ENCODE measurements at regions not wholly inside any gene's neighbourhood (a gene's known extent, or its start where the extent isn't known, plus 50 kb on each side); places are given as distances from the start of the nearest gene placed in this dataset.

- TF ChIP-seq CTCF (IDR thresholded peaks at IDR 0.05) (no peak), POLR2A (IDR thresholded peaks at IDR 0.05) (no peak)
These were observed 92.0 kb upstream of the BMPER start for GRCh38 chr7:33813331-33813730.

GRCh38 chr7:33814400-33814799, 90.9 kb upstream of the BMPER start:
- Histone ChIP-seq H3K4me3 (peak overlapping the region in 2 of 4 donors; percentile 4 to 20), H3K27ac (no peak overlapping the region), H3K36me3 (no peaks in the 10 kb centered on the region), H3K27me3 (no peaks in the 10 kb centered on the region), H3K4me1 (no peaks in the 10 kb centered on the region), H3K9me3 (no peaks in the 10 kb centered on the region)
- DNase-seq, result no peak
- TF ChIP-seq CTCF (IDR thresholded peaks at IDR 0.05), result no peak
- no peak for TF ChIP-seq POLR2A (IDR thresholded peaks at IDR 0.05)
- 53 to 62% methylated on average over 6 of the region's 6 CpGs for WGBS, 2 donors
- intact Hi-C loops (cut with DNase I), result no loop called here

More at GRCh38 chr7:33813331-33813730, 92.0 kb upstream of the BMPER start:
- H3K4me3 ChIP-seq, result no peak overlapping the region
- H3K36me3 ChIP-seq, result no peaks in the 10 kb centered on the region
- 80 to 94% methylated on average over 4 of the region's 4 CpGs for WGBS, 2 donors
- intact Hi-C loops (cut with DNase I), result no loop called here
- H3K27ac ChIP-seq, result no peak overlapping the region
- peaks cover 0 to 3% (median 0%) of the 10 kb centered on the region in 3 donors for H3K4me1 ChIP-seq
- no peak for DNase-seq
- no peaks in the 10 kb centered on the region for H3K9me3 ChIP-seq
- H3K27me3 ChIP-seq, result no peaks in the 10 kb centered on the region

GRCh38 chr7:33814936-33815335, 90.4 kb upstream of the BMPER start:
- no peak overlapping the region for H3K27ac ChIP-seq
- no peaks in the 10 kb centered on the region for H3K9me3 ChIP-seq
- peak overlapping the region in 2 of 4 donors; percentile 4 to 20 for H3K4me3 ChIP-seq
- H3K36me3 ChIP-seq, result no peaks in the 10 kb centered on the region
- 49 to 55% methylated on average over 6 of the region's 6 CpGs for WGBS, 2 donors
- intact Hi-C loops (cut with DNase I), result no loop called here
- no peak for DNase-seq
- H3K27me3 ChIP-seq, result no peaks in the 10 kb centered on the region
- no peak for TF ChIP-seq CTCF (IDR thresholded peaks at IDR 0.05)
- TF ChIP-seq POLR2A (IDR thresholded peaks at IDR 0.05), result no peak
- no peaks in the 10 kb centered on the region for H3K4me1 ChIP-seq

- Histone ChIP-seq H3K9me3 (no peaks in the 10 kb centered on the region), H3K4me1 (no peaks in the 10 kb centered on the region), H3K27ac (no peak overlapping the region), H3K36me3 (no peaks in the 10 kb centered on the region), H3K4me3 (peak overlapping the region in 2 of 4 donors; percentile 4 to 20), H3K27me3 (no peaks in the 10 kb centered on the region)
- DNase-seq, result no peak
- intact Hi-C loops (cut with DNase I), result no loop called here
- WGBS, 2 donors, result 66 to 74% methylated on average over 3 of the region's 3 CpGs
- TF ChIP-seq POLR2A (IDR thresholded peaks at IDR 0.05) (no peak), CTCF (IDR thresholded peaks at IDR 0.05) (no peak)
These were observed 90.0 kb upstream of the BMPER start for GRCh38 chr7:33815336-33815735.

GRCh38 chr7:33816106-33816505, 89.2 kb upstream of the BMPER start:
- no peaks in the 10 kb centered on the region for H3K4me1 ChIP-seq
- intact Hi-C loops (cut with DNase I), result no loop called here
- H3K27me3 ChIP-seq, result no peaks in the 10 kb centered on the region
- no peak overlapping the region for H3K27ac ChIP-seq
- TF ChIP-seq POLR2A (IDR thresholded peaks at IDR 0.05) (no peak), CTCF (IDR thresholded peaks at IDR 0.05) (no peak)
- H3K36me3 ChIP-seq, result no peaks in the 10 kb centered on the region
- no peaks in the 10 kb centered on the region for H3K9me3 ChIP-seq
- no peak overlapping the region for H3K4me3 ChIP-seq
- no peak for DNase-seq

Measured in esophagus squamous epithelium (tissue), 5 donors.